HEK293 (cell line): ENCODE measurements at regions not wholly inside any gene's neighbourhood (a gene's known extent, or its start where the extent isn't known, plus 50 kb on each side); places are given as distances from the start of the nearest gene placed in this dataset.

Source experiments
- CTCF ChIA-PET: fragments of 350-600 bp; formaldehyde crosslinking; extraction: SDS; loops from one replicate; lab custom pipeline; 2021; ENCODE audit warnings: antibody characterized with exemption; lab: Yijun Ruan, JAX
- POLR2A ChIA-PET: fragments of 300-600 bp; formaldehyde crosslinking; extraction: SDS; loops from one replicate; lab custom pipeline; 2020; ENCODE audit warnings: antibody characterized with exemption, inconsistent platforms; lab: Yijun Ruan, JAX
- H3K27ac ChIP-seq: fragments of 200-500 bp; sonication (Bioruptor generic); 2 replicates; pipeline ENCODE4 v1.5.1; 2014; ENCODE audit warnings: low read depth, low read length, control low read depth, inconsistent platforms; ENCODE audit errors: extremely low read depth
- H3K36me3 ChIP-seq, 2 experiments: fragments of 200-500 bp in 1 of 2; sonication (Bioruptor generic) in 1 of 2; 1 replicate in 1 of 2; 2 replicates in 1 of 2; pipeline ENCODE4 v1.5.1; 2014 to 2017; ENCODE audit warnings: inconsistent platforms in 2 of 2, low read length in 2 of 2; ENCODE audit not compliant: control insufficient read depth in 2 of 2, insufficient read depth in 1 of 2
- H3K4me1 ChIP-seq: fragments of 200-500 bp; sonication (Bioruptor generic); 2 replicates; pipeline ENCODE4 v1.5.1; 2014; ENCODE audit warnings: mild to moderate bottlenecking, low read length, inconsistent platforms; ENCODE audit not compliant: control insufficient read depth, insufficient read depth
- H3K4me3 ChIP-seq: 2 replicates; pipeline ENCODE4 v1.5.1; 2011; ENCODE audit warnings: low read depth, mild to moderate bottlenecking, control low read depth, low read length, moderate library complexity
- H3K9me3 ChIP-seq: fragments of 200-500 bp; sonication (Bioruptor generic); 2 replicates; pipeline ENCODE4 v1.5.1; 2014; ENCODE audit warnings: low read depth, low read length, inconsistent platforms; ENCODE audit not compliant: control insufficient read depth, insufficient read depth
- AEBP2 ChIP-seq: fragments of 450-650 bp; formaldehyde crosslinking; IDR thresholded peaks from 2 replicates; pipeline ENCODE4 v1.5.1; 2016; ENCODE audit warnings: missing biosample characterization, missing genetic modification characterization, borderline replicate concordance
- MEIS1 ChIP-seq: sonication (generic); formaldehyde crosslinking; IDR thresholded peaks from 2 replicates; pipeline ENCODE4 v1.8.1; 2022; ENCODE audit warnings: missing genetic modification reagents, mild to moderate bottlenecking, borderline replicate concordance
- OSR2 ChIP-seq: fragments of 450-650 bp; formaldehyde crosslinking; IDR thresholded peaks from 2 replicates; pipeline ENCODE4 v1.5.1; 2016; ENCODE audit warnings: missing biosample characterization, missing genetic modification characterization
- OVOL3 ChIP-seq: fragments of 450-650 bp; formaldehyde crosslinking; IDR thresholded peaks from 2 replicates; pipeline ENCODE4 v1.5.1; 2016; ENCODE audit warnings: missing biosample characterization, missing genetic modification characterization
- TSHZ1 ChIP-seq: fragments of 450-650 bp; formaldehyde crosslinking; IDR thresholded peaks from 2 replicates; pipeline ENCODE4 v1.5.1; 2016; ENCODE audit warnings: missing biosample characterization, missing genetic modification characterization, borderline replicate concordance
- YY2 ChIP-seq: fragments of 450-650 bp; formaldehyde crosslinking; IDR thresholded peaks from 2 replicates; pipeline ENCODE4 v1.5.1; 2016; ENCODE audit warnings: missing biosample characterization, missing genetic modification characterization
- ZBTB10 ChIP-seq: fragments of 450-650 bp; formaldehyde crosslinking; IDR thresholded peaks from 2 replicates; pipeline ENCODE4 v1.5.1; 2016; ENCODE audit warnings: missing biosample characterization, missing genetic modification characterization
- ZFP41 ChIP-seq: fragments of 450-650 bp; formaldehyde crosslinking; IDR thresholded peaks from 2 replicates; pipeline ENCODE4 v1.5.1; 2016; ENCODE audit warnings: missing biosample characterization, missing genetic modification characterization, borderline replicate concordance
- ZNF202 ChIP-seq: fragments of 450-650 bp; formaldehyde crosslinking; IDR thresholded peaks from 2 replicates; pipeline ENCODE4 v1.5.1; 2016; ENCODE audit warnings: missing biosample characterization, missing genetic modification characterization, borderline replicate concordance
- ZNF221 ChIP-seq: fragments of 450-650 bp; formaldehyde crosslinking; IDR thresholded peaks from 2 replicates; pipeline ENCODE4 v1.5.1; 2017; ENCODE audit warnings: missing biosample characterization, missing genetic modification characterization, borderline replicate concordance
- ZNF223 ChIP-seq: fragments of 450-650 bp; formaldehyde crosslinking; IDR thresholded peaks from 2 replicates; pipeline ENCODE4 v1.5.1; 2016; ENCODE audit warnings: missing biosample characterization, missing genetic modification characterization
- ZNF292 ChIP-seq: fragments of 450-650 bp; formaldehyde crosslinking; IDR thresholded peaks from 2 replicates; pipeline ENCODE4 v1.5.1; 2016; ENCODE audit warnings: low read depth, missing biosample characterization, missing genetic modification characterization, borderline replicate concordance
- ZNF354C ChIP-seq: fragments of 450-650 bp; formaldehyde crosslinking; IDR thresholded peaks from 2 replicates; pipeline ENCODE4 v1.5.1; 2016; ENCODE audit warnings: missing biosample characterization, missing genetic modification characterization, low read depth, borderline replicate concordance
- ZNF362 ChIP-seq: fragments of 450-650 bp; formaldehyde crosslinking; IDR thresholded peaks from 2 replicates; pipeline ENCODE4 v1.5.1; 2016; ENCODE audit warnings: missing biosample characterization, missing genetic modification characterization
- ZNF416 ChIP-seq: fragments of 450-650 bp; formaldehyde crosslinking; IDR thresholded peaks from 2 replicates; pipeline ENCODE4 v1.5.1; 2016; ENCODE audit warnings: missing biosample characterization, missing genetic modification characterization
- ZNF514 ChIP-seq: fragments of 450-650 bp; formaldehyde crosslinking; IDR thresholded peaks from 2 replicates; pipeline ENCODE4 v1.5.1; 2016; ENCODE audit warnings: missing biosample characterization, missing genetic modification characterization
- ZNF558 ChIP-seq: fragments of 450-650 bp; formaldehyde crosslinking; IDR thresholded peaks from 2 replicates; pipeline ENCODE4 v1.5.1; 2016; ENCODE audit warnings: missing biosample characterization, missing genetic modification characterization
- ZNF623 ChIP-seq: fragments of 450-650 bp; formaldehyde crosslinking; IDR thresholded peaks from 2 replicates; pipeline ENCODE4 v1.5.1; 2016; ENCODE audit warnings: missing biosample characterization, missing genetic modification characterization
- ZNF629 ChIP-seq: fragments of 450-650 bp; formaldehyde crosslinking; IDR thresholded peaks from 2 replicates; pipeline ENCODE4 v1.5.1; 2017; ENCODE audit warnings: missing biosample characterization, missing genetic modification characterization
- ZNF792 ChIP-seq: fragments of 450-650 bp; formaldehyde crosslinking; IDR thresholded peaks from 2 replicates; pipeline ENCODE4 v1.5.1; 2016; ENCODE audit warnings: missing biosample characterization, missing genetic modification characterization
- ZSCAN18 ChIP-seq: fragments of 450-650 bp; formaldehyde crosslinking; IDR thresholded peaks from 2 replicates; pipeline ENCODE4 v1.5.1; 2016; ENCODE audit warnings: missing biosample characterization, missing genetic modification characterization

GRCh38 chr1:178036090-178036489 lies 57.8 kb upstream of the RASAL2 start:
- Histone ChIP-seq H3K9me3 (no peaks in the 10 kb centered on the region), H3K4me1 (no peaks in the 10 kb centered on the region), H3K36me3 (no peaks in the 10 kb centered on the region), H3K27ac (no peak overlapping the region), H3K4me3 (no peak overlapping the region)
- ChIA-PET POLR2A (no interaction called here), CTCF (interaction anchor here (0.7 kb wide), 1 partner anchor 920 kb away, joined by 3 read pairs; no protein-coding TSS in a partner anchor)
- TF ChIP-seq ZNF514 (tag by site-specific recombination) (no peak), ZNF292 (tag by site-specific recombination) (no peak), YY2 (tag by site-specific recombination) (no peak)
- TF ChIP-seq, all 188 proteins: peak for 0

- no peaks in the 10 kb centered on the region for H3K36me3 ChIP-seq
- ChIA-PET CTCF (interaction anchor here (0.7 to 0.9 kb wide), 2 partner anchors 49 to 263 kb away, joined by 3 to 6 read pairs; no protein-coding TSS in a partner anchor), POLR2A (no interaction called here)
- H3K4me3 ChIP-seq, result no peak overlapping the region
- no peaks in the 10 kb centered on the region for H3K9me3 ChIP-seq
- H3K4me1 ChIP-seq, result no peaks in the 10 kb centered on the region
- no peak for TF ChIP-seq ZNF221 (tag by site-specific recombination)
- TF ChIP-seq AEBP2 (tag by site-specific recombination), result no peak
- no peak for TF ChIP-seq ZNF354C (tag by site-specific recombination)
- no peak for TF ChIP-seq OSR2 (tag by site-specific recombination)
- no peak for TF ChIP-seq TSHZ1 (tag by site-specific recombination)
- no peak for TF ChIP-seq ZNF792
- TF ChIP-seq ZNF558 (tag by site-specific recombination), result no peak
- TF ChIP-seq ZFP41, result no peak
- TF ChIP-seq ZSCAN18 (tag by site-specific recombination), result no peak
- no peak for TF ChIP-seq ZNF202 (tag by site-specific recombination)
- TF ChIP-seq ZNF223 (tag by site-specific recombination), result no peak
- H3K27ac ChIP-seq, result no peak overlapping the region
These were observed 56.2 kb upstream of the RASAL2 start for GRCh38 chr1:178037510-178038253.

- H3K4me3 ChIP-seq, result no peak overlapping the region
- no peaks in the 10 kb centered on the region for H3K9me3 ChIP-seq
- H3K27ac ChIP-seq, result no peak overlapping the region
- ChIA-PET POLR2A (no interaction called here), CTCF (no interaction called here)
- H3K4me1 ChIP-seq, result no peaks in the 10 kb centered on the region
- TF ChIP-seq ZNF416 (tag by site-specific recombination) (no peak), ZNF629 (no peak), ZBTB10 (tag by site-specific recombination) (no peak), OVOL3 (tag by site-specific recombination) (no peak), ZNF362 (no peak), MEIS1 (CRISPR knock-in tag) (no peak), ZNF623 (tag by site-specific recombination) (no peak)
- no peaks in the 10 kb centered on the region for H3K36me3 ChIP-seq
These were observed 55.5 kb upstream of the RASAL2 start for GRCh38 chr1:178038372-178038771.
